Right lobe of liver (tissue), 6 donors: ENCODE measurements at regions not wholly inside any gene's neighbourhood (a gene's known extent, or its start where the extent isn't known, plus 50 kb on each side); places are given as distances from the start of the nearest gene placed in this dataset.
A peak's percentile ranks its signal among the peaks of the same experiment; 100 is the strongest.
"Not testable (repeated sequence)": the region's sequence is repeated elsewhere in the genome, so short reads cannot be mapped to it uniquely, and the experiment has no call there.

Experiments used
- ATAC-seq, 4 donors: fragments of 200-7000 bp; cut with Tn5 transposase; one replicate each; pipeline ENCODE4 v1.9.1; 2020; ENCODE audit warnings: mild to moderate bottlenecking in 4 of 4, moderate library complexity in 4 of 4
- DNase-seq, 3 donors: peaks; one replicate each; pipeline ENCODE4 v3.0.0-alpha.2; 2020
- H3K27ac ChIP-seq, 3 donors: fragments of 200-600 bp; one replicate each; pipeline ENCODE4 v1.8.0; 2022
- H3K27me3 ChIP-seq, 2 donors: fragments of 200-600 bp; one replicate each; pipeline ENCODE4 v1.8.0; 2022
- H3K36me3 ChIP-seq, 4 donors: fragments of 200-600 bp; sonication (generic) in 1 of 4; one replicate each; pipeline versions ENCODE4 v1.5.1 to v1.8.0; 2017 to 2022; ENCODE audit warnings: control low read depth in 1 of 4
- H3K4me1 ChIP-seq, 4 donors: fragments of 200-600 bp; sonication (generic) in 1 of 4; one replicate each; pipeline versions ENCODE4 v1.5.1 to v1.8.0; 2017 to 2022; ENCODE audit warnings: control low read depth in 1 of 4
- H3K4me3 ChIP-seq, 3 donors: fragments of 200-600 bp; one replicate each; pipeline ENCODE4 v1.8.0; 2022
- H3K9me3 ChIP-seq, 4 donors: fragments of 200-600 bp; sonication (generic) in 1 of 4; one replicate each; pipeline versions ENCODE4 v1.5.1 to v1.8.0; 2017 to 2022; ENCODE audit warnings: control low read depth in 1 of 4
- POLR2A ChIP-seq: fragments of 450-650 bp; IDR thresholded peaks from one replicate; pipeline ENCODE4 v1.6.1; 2017; ENCODE audit warnings: antibody characterized with exemption, mild to moderate bottlenecking
- WGBS: methylation state at CpG from one replicate; pipeline ENCODE4 v1.1.6; 2018; ENCODE audit warnings: low coverage, low lambda C conversion rate; ENCODE audit not compliant: insufficient coverage; ENCODE audit errors: missing lambda C conversion rate; 5-methylcytosine and 5-hydroxymethylcytosine counted together
- intact Hi-C, 2 donors: fragments of 100-400 bp; cut with DNase I; formaldehyde crosslinking; loops; one replicate each; pipeline versions ENCODE4 v1.11.2 to v1.14.1; 2022
- TF ChIP-seq, protein P1 (sequence below), 4 donors: fragments of 200-600 bp in 3 of 4; fragments of 450-650 bp in 1 of 4; IDR thresholded peaks; one replicate each; pipeline versions ENCODE4 v1.5.1 to v1.8.0; 2016 to 2022; ENCODE audit warnings: antibody characterized with exemption in 4 of 4, mild to moderate bottlenecking in 2 of 4
- donor health status: DM: no; HTN: yes; CAD: no.
- donor health status: DM: no; HTN: no; CAD: no.
- donor health status: DM: no; HTN: no; CAD: no.
- donor health status: DM: no; HTN: yes; CAD: no.
- donor health status: DM: no; HTN: yes; CAD: no.

DNA sequence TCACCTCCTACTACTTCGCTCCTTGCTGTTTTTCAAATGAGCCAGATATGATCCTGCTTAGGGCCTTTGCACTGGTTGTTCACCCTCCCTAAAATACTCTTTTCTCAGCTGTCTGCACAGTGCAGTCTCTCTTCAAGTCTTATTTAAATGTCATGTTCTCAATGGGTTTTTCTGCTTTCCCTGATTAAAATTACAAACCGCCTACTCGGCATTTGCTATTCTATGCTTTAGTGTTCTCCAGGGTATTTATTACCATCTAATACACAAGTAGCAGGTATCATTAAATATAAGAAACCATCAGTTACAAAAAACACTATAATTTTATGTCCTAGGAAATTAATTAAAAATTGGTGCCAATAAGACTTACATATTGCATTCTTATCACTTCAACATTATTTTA is 108.0 kb upstream of the TMTC1 start:
- H3K36me3 ChIP-seq, result no peaks in the 10 kb centered on the region
- no peaks in the 10 kb centered on the region for H3K4me1 ChIP-seq
- intact Hi-C loops, result no loop called here
- DNase-seq (no peak), ATAC-seq (no peak)
- H3K27me3 ChIP-seq, result no peaks in the 10 kb centered on the region
- no peak overlapping the region for H3K4me3 ChIP-seq
- WGBS, result 77% methylated on average over 3 of the region's 3 CpGs
- no peak for TF ChIP-seq POLR2A
- TF ChIP-seq, protein P1, sequence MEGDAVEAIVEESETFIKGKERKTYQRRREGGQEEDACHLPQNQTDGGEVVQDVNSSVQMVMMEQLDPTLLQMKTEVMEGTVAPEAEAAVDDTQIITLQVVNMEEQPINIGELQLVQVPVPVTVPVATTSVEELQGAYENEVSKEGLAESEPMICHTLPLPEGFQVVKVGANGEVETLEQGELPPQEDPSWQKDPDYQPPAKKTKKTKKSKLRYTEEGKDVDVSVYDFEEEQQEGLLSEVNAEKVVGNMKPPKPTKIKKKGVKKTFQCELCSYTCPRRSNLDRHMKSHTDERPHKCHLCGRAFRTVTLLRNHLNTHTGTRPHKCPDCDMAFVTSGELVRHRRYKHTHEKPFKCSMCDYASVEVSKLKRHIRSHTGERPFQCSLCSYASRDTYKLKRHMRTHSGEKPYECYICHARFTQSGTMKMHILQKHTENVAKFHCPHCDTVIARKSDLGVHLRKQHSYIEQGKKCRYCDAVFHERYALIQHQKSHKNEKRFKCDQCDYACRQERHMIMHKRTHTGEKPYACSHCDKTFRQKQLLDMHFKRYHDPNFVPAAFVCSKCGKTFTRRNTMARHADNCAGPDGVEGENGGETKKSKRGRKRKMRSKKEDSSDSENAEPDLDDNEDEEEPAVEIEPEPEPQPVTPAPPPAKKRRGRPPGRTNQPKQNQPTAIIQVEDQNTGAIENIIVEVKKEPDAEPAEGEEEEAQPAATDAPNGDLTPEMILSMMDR (IDR thresholded peaks at IDR 0.05), result no peak
- H3K27ac ChIP-seq, result no peak overlapping the region
- no peaks in the 10 kb centered on the region for H3K9me3 ChIP-seq

DNA sequence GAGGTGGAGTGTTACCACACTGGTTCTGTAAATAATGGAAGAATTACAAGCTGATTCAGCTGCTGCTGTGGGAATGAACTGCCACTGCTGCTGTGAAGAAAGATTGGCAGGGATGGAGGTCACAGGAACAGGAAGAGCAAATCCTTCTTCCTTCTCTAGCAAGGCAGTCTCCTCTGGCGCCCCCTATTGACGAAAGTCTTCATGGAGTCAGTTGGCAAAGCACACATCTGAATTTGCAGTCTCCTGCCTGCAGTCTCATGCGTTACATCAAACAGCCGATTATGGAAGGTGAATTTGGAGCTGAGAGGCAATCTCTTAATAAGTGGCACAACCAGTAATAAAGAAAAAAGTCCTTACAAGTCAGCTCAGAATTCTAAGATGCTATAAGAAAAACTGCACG is 106.0 kb upstream of the TMTC1 start:
- no peaks in the 10 kb centered on the region for H3K27me3 ChIP-seq
- H3K4me3 ChIP-seq, result no peak overlapping the region
- ATAC-seq, result peak in 3 of 4 donors; percentile 39 to 59 (median 41)
- WGBS, result 22% methylated on average over 3 of the region's 5 CpGs
- TF ChIP-seq, protein P1 (IDR thresholded peaks at IDR 0.05), result peak in 3 of 4 donors; percentile 42 to 60 (median 45)
- no peak for TF ChIP-seq POLR2A
- H3K4me1 ChIP-seq, result no peaks in the 10 kb centered on the region
- peak in 2 of 3 donors; percentile 22 to 48 for DNase-seq
- no peaks in the 10 kb centered on the region for H3K36me3 ChIP-seq
- intact Hi-C loops, result no loop called here
- H3K9me3 ChIP-seq, result no peaks in the 10 kb centered on the region
- H3K27ac ChIP-seq, result no peak overlapping the region

DNA sequence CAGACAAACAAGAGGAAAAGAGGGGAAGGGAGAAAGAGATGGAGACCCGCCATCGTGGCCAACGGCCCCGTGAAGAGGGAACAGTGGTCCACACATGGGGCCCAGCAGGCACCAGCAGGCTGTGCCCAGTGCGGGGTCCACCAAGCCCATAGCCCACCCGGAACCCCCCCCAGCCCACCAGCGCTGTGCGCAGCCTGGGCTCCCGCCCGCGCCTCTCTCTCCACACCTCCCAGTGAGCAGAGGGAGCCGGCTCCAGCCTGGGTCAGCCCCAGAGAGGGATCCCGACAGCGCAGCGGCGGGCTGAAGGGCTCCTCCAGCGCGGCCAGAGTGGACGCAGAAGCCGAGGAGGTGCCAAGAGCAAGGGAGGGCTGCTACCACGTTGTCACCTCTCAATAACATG is 105.0 kb upstream of the TMTC1 start:
- no peak overlapping the region for H3K4me3 ChIP-seq
- no peaks in the 10 kb centered on the region for H3K9me3 ChIP-seq
- no peaks in the 10 kb centered on the region for H3K36me3 ChIP-seq
- ATAC-seq, result peak in 1 of 4 donors; percentile 25
- intact Hi-C loops, result no loop called here
- no peaks in the 10 kb centered on the region for H3K27me3 ChIP-seq
- TF ChIP-seq, protein P1 (IDR thresholded peaks at IDR 0.05), result no peak
- TF ChIP-seq POLR2A, result no peak
- WGBS, result no CpG with 5 or more reads among the region's 21 CpGs
- peak in 1 of 3 donors; percentile 16 for DNase-seq
- no peak overlapping the region for H3K27ac ChIP-seq
- H3K4me1 ChIP-seq, result no peaks in the 10 kb centered on the region

DNA sequence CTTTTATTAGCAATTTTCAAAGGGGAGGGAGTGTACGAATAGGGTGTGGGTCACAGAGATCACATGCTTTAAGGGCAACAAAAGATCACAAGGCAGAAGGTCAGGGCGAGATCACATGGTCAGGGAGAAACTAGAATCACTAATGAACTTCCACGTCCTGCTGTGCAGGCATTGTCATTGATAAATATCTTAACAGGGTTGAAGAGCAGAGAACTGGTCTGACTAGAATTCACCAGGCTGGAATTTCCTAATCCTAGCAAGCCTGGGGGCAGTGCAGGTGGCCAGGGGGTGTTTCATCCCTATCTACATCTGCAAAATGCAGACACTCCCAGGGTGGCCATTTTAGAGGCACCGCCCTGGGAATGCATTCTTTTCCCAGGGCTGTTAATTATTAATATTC is 101.2 kb upstream of the TMTC1 start:
- DNase-seq, H3K9me3 ChIP-seq, H3K4me1 ChIP-seq, intact Hi-C loops, H3K27ac ChIP-seq, H3K36me3 ChIP-seq, H3K4me3 ChIP-seq, H3K27me3 ChIP-seq, ATAC-seq: not testable (repeated sequence)
- 72% methylated on average over 4 of the region's 4 CpGs for WGBS

DNA sequence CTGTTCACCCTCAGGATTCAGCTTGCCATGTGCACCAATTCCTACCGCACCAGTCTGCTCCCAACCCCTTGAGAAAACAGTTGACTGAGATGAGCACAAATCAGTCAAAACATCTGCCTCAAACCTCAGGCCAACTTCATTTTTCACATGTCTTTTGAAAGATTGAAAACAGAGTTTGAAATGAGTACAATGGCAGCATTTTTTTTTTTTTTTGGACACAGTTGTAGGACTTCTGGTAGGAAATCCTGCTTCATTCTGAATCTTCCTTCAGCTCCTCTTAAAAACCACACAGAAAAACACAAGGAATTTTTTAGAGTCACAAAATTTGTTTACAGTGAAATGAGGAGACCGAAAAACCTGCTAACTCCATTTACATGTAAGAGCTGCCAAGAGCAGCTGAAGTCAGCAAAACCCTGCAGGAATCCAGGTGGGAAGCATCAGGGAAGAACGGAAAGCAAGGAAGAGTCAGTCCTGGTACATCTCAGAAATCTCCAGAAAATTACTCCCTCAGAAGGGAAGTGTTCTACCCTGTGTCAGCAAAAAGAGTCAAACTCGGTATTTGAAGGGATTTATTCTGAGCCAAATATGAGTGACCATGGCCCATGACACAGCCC is 100.3 kb upstream of the TMTC1 start:
- Histone ChIP-seq H3K9me3 (no peaks in the 10 kb centered on the region), H3K27ac (no peak overlapping the region), H3K4me3 (no peak overlapping the region), H3K36me3 (no peaks in the 10 kb centered on the region), H3K4me1 (no peaks in the 10 kb centered on the region), H3K27me3 (no peaks in the 10 kb centered on the region)
- intact Hi-C loops, result no loop called here
- DNase-seq (no peak), ATAC-seq (no peak)
- no peak for TF ChIP-seq POLR2A
- TF ChIP-seq, protein P1 (IDR thresholded peaks at IDR 0.05), result no peak
- 57% methylated on average over 4 of the region's 4 CpGs for WGBS
